GM21737 (cell line): ENCODE measurements at regions not wholly inside any gene's neighbourhood (a gene's known extent, or its start where the extent isn't known, plus 50 kb on each side); places are given as distances from the start of the nearest gene placed in this dataset.

Experiments used
- ATAC-seq: cut with Tn5 transposase; IDR thresholded peaks from one replicate; pipeline ENCODE4 v1.9.1; 2021; ENCODE audit warnings: mild to moderate bottlenecking, moderate library complexity; ENCODE audit not compliant: unreplicated experiment

DNA sequence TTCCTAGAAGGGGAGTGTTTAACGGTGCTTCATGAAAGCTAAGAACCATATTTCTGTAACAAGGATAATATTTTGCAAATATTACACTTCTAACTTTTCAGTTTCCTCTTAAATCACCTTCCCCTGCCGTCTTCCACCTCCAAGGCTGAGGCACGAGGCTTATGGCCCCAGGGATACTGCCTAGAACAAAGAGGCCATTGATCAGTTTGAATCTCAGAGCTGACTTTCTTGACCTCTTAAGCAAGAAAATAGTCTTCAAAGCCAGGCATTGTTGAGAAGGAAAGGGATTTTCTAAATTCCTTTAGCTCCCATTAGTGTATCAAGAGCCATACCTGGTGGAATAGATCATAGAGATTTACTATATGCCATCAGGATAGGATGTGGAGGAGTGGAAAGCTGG is 566.2 kb downstream of the BNC2 start:
- ATAC-seq, result no peak

DNA sequence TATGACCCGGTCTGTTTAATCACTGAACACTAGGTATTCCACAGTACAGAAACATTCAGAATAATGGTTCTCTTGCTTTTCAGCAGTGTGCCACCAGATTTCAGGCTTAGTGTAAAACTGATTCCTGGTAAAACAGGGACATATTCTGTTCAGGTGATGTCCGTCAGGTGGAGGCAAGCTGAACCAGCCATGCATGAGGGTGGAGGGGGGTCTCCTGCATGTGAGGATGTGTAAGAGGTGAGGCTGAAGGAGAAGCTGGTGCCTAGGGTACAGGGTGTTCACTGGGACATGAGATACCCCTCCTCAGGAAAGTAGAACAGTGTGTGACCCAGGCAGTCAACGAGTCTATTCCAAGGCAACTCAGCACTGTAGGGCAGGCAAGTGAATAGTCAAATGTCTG is 563.9 kb downstream of the BNC2 start:
- ATAC-seq, result no peak

DNA sequence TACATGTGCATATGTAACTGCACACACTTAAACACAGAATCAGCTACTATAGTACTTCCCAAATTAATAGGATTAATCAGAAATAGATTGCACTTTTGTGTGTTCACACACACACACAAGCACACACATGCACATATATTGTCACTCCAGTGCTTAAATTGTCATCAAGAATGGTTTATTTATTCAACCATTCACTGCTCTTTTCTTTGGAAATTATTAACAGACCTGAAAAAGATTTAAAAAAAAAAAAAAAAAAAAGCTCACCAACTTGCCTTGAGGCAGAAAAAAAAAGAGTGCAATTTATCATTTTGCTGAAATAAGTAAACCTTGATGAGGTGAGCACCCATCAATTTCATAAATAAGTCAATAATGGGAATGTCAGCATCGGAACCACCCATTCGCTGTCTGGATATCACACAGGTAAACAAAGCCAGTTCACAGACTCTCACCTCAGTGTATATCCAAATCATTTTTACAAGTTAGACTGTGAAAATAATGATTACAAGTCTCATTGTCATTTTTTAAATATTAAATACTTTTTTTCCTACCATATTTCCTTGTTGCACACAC is 562.8 kb downstream of the BNC2 start:
- ATAC-seq, result no peak

DNA sequence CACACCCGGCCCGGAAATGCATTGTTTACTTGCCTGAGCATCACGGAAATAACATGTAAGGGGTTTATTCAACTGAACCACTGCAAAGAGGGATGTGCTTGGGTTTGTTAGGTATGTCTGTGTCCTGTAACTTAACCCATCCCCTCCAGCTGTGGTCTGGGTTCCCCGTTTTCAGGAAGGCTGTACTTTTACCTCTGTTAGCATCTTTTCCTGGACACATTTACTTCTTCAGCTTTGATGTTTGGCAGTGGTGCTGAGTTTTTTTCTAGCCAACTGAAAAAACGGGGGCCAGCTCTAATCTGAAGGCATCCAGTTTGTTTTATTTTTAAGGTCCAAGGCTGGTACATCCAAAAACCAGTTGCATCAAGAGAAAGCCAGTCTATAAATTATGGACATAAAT is 561.8 kb downstream of the BNC2 start:
- no peak for ATAC-seq

DNA sequence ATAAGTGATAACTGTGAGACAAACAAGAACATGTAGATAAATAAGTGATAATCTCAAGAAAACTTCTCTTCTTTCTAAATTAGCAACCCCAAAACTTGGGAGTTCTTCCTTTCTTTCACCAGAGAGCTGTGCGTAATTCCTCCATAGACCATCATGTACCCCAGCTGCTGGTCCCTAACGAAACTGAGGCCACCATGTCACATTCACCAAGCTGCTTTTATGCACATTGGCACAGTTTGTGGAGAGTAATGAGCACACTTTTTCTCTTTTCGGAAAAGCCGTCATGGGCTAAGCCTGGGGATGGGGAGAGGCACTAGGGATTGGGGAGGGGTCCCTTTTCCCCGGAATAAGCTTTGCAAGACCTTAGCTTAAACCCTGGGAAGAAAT is 561.4 kb downstream of the BNC2 start:
- ATAC-seq, result no peak

DNA sequence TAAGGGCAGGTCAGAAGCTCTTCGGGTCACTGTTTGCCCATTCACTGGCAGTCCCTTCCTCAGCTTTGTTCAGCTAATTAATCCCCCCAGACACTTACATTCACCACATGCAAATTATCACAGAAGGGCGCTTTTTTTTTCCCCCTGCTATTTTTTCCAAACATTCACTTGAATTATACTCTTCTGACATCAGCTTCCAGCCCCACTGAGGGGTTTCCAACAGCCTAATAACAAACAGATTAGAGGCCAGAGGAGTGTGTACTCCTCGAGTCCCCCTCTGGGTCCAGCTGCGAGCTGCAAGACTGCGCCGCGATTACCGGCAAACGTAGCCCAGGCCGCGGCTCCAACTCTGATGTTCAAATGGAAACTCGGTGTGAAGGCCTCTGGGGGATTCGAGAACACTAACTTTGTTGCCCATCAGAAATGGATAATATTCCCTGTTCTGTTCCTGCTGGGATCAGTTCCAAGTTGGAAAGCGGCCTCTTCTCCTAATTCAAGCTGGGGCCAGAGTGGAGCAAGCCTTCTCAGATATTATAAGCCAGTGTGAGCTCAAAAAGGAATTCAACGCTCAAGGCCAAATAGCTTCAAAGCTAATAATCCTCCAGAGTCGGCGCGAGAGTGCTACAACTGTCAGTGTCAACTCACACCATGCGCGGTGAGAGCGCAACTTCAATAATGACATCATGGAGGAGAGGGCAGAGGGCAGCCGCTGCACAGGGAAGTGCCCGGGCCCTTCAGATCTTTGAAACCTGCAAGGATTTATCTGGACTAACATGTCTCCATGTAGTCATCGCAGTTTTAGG is 560.8 kb downstream of the BNC2 start:
- no peak for ATAC-seq

DNA sequence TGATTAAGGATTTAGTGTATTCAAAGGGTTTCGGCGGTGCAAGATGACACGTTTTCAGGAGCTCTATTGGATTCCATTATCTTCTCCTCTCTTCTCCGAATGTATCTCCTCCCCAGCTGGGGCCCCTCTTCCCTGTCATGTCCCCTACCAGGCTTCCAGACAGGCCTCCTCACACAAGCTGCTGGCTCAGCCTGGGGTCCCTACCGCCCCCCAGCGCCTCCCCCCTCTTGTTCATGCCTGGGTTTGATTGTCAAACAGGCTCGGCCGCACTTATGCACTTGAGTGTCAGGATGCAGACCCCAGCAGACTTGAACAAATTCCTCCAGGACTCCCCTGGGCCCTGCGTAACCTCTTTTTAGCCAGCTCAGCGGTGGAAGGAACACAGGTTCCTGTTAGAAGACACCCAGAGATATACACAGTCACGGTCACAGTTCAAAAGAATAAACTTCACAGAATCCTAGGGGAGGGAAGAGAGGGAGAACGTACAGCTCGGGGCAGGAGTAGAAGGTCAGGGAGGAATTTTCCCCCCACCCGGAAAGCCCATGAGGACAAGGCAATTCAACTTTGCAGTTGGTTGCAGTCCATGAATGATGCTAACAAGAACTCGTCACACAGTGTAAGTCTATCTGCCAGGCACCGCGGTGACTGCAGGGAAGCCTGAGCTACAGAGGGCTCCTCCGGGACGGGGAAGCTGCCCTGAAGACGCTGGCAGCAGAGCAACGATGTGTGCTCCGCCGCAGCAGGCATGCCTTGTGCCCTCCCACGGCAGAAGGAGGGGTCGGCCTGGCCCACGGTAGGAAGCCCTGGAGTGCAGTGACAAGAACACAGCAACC is 560.0 kb downstream of the BNC2 start:
- no peak for ATAC-seq

DNA sequence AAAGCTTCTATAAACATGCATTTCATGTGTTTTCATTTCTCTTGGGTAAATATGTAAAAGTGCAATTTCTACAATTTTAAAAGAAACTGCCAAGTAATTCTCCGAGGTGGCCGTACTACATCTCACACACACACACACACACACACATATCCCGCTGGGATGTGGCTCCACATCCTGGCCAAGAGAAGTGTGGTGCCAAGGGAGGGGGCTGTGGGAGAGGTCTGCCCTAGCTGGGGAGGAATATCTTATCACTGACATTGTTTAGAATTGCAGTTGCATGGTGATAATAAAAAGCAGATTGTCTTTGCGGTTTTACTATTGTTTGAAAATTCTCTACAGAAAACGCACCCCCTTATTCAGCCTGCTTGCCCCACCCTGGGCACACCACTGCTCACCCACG is 558.4 kb downstream of the BNC2 start:
- ATAC-seq, result no peak

DNA sequence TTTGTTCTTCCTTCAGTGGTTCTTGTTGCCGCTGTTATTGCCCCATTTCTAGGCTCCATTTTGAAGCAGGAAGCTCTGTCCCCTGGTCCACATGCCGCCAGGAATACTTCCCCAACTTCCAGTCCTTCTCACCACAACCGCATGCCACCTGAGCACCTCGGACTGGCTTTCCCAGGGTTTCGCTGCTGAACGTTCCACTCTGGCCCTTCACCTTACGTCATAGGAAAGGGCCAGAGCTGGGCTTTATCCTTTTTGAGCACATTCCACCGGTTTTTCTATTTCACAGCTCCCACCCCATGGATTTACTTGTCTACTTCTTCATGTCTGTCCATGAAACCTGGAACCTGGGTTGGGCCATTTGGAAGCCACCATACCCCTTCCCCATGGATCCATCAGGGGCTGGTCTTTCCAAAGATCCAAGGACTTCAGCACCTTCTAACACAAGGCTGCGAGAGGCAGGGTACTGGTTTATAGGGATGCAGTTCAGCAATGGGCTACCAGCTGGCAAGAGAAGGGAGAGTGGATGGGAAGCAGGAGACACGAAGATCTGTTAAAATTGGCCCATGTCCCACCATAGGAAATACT is 557.4 kb downstream of the BNC2 start:
- no peak for ATAC-seq

DNA sequence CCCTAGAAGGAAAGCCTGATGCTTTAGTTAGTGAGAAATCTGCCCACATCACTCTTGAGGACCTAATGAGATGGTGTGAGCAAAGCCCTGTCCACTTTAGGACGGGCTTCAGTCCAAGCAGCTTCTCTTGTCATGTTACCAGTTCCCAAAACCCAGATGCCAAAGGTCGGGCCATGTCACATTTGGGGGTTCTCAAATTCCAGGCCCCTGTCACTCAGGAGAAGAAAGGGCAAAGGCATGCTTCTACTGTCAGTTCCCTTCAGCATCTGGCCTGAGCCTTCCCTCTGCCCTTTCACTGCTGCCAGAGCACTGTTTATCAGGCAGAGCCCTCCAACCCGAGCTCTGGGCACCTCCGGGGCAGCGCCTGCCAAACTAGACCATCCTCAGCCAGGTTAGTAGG is 556.0 kb downstream of the BNC2 start:
- no peak for ATAC-seq

DNA sequence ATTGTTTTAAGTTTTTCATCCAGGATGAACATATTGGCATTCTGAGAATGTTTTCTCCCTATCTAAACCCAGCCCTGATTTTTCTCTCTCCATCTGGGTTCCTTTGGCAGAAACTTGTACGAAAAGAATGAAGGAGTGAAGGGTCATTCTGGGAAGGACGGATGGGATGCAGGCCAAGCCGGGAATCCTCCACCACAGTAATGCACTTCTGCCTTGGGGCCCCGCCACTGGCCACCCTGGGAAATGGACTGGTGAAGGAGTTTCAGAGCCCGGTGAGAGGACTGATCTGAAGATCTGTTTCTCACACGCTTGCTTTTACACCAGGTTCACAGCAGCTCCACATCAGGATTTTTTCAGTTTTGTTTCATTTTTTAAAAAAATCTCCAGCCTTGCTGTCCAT is 554.8 kb downstream of the BNC2 start:
- no peak for ATAC-seq

DNA sequence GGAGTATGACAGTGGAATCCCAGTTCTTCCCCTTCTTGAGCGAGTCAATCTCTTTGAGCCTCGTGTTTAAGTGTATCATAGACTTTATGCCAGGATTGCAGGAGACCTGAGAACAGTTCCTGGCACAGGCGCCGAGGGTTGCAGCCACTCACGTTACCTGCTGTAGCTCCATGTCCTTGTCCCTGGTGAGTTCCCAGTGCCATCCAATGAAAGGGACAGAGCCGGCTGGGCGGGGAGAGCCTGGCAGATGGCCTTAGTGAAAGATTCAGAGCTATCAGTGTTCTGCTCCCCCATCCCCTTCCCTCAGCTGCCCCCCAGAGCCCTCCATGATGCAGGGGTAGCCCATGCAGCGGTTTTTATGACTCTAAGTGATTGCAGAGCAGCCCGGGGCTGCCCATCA is 554.0 kb downstream of the BNC2 start:
- no peak for ATAC-seq

DNA sequence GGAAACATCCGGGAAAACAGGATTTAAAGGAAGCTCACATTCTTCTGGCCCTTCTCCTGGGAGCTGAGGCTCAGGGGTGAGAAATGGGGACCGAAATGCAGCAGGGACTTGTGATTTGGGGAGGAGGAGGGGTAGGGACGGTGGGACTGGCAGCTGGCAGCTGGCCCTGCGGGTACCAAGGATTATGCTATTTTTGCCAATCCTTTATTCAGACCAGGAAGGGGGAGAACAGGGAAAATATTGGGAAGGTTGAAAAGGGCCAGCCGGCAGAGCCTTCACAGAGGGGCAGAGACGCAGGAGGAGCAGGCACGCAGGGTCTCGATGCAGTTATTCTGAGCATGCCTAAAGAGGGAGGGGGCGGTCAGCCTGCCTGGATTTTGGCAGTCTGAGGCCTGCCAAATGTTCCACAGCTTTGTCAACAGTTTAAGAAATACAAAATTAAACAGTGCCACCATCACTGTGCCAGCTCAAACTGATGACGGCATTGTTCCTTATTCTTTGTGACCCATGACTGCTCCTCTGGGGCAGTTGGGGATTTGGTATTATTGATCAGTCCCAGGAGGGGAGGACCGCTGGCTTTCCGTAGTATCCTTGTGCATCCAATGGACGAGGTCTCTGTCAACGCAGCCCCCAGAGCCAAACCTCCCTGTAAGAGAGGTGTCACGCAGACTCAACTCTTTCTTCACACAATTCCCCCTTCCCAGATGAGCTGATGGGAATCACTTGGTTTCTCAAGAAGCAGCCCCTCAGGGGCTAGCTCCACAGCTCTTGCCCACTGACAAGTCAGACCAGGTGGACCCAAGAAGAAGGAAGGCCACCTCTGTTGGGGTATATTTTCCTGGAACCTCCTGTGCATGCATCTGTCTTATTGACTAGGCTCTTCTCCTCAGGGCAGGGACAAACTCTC is 553.3 kb downstream of the BNC2 start:
- ATAC-seq, result no peak

DNA sequence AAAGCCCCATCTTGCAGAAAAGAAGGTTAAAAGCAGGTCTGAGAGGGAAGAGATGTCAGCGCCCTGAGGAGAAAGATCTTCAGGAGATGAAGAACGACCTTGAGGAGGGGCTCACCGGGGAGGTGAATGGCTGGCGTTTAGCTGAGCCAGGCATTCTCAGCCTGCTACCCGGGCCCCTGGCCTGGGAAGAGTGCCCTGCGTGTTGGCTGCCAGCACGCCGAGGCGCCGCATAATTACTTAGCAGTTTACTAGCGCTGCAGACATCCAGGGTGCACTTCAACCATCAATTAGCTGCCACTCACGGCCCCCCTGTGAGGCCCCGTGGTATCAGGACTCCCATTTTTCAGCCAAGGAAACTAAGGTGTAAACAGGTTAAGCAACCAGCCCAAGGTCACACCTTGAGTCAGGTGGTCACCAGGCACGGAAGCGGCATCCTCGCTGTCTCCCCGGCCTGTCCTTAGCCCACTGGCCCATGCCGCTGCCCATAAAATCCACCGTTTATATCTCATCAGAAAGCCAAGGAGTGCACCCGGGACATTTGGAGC is 551.9 kb downstream of the BNC2 start:
- no peak for ATAC-seq

DNA sequence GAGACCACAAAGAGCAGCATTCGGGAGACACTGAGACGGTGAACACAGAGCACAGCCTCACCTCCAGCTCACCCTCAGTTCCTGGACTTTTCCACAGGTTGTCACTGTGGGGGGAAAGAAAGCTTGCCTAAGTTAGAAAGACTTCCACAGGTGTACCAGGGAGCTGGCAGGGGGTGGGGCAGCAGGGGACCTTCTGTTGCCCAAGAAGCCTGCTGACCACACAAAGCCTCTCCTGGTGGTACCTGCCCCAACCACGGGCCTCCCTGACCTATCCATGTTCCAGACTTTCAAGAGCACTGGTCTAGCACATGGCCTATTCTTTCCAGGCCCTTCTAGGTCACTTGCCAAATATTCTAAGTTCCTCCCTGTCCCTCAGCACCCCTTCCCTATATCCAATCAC is 550.8 kb downstream of the BNC2 start:
- no peak for ATAC-seq

DNA sequence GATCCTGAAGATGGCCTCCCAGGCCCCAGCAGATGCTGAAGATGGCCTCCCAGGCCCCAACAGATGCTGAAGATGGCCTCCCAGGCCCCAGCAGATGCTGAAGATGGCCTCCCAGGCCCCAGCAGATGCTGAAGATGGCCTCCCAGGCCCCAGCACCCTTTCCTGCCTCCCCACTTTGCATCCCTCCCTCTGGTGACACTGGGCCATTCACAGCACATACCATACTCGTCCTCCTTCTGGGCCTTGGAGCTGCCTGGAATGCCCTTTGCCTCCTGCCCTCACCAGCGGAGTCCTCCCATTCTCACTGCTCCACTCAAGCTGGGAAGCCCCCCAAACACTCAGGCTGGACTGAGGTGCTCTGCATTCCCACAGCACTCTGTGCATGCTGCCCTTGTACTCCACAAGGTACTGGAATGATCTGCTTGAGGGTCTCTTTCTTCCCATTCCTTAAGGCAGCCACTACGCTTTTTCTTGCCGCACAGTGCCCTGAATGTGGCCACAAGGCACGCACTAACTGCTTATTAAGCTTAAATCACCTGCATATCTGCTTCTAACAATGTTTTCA is 550.0 kb downstream of the BNC2 start:
- ATAC-seq, result no peak

DNA sequence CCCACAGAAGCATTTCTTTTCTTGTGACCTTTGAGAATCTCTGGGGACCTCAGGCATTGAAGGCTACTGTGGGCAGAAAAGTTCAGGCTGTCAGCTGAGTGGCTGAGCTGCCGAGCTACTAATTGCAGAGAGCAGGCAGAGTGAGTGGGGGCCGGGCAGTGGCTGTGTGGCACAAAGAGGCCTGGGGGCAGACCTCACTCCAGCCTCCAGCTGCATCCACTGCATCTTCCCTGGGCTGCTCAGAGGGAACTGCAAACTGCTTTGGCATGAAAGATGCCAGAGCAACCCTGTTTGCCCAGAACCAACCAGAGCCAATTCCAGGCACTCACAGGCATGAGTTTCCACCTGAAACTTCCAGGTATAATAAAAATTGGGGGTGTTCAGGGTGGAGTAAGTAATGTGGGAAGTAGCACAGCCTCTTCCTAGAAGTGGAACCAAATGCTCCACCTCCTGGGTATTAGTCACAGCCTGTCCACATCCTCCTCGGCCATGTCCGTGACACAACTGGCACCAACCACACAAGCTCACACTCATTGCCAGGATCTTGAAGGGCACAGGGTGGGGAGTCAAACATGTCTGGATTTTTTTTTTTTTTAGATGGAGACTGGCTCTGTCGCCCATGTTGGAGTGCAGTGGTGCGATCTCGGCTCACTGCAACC is 548.9 kb downstream of the BNC2 start:
- no peak for ATAC-seq

DNA sequence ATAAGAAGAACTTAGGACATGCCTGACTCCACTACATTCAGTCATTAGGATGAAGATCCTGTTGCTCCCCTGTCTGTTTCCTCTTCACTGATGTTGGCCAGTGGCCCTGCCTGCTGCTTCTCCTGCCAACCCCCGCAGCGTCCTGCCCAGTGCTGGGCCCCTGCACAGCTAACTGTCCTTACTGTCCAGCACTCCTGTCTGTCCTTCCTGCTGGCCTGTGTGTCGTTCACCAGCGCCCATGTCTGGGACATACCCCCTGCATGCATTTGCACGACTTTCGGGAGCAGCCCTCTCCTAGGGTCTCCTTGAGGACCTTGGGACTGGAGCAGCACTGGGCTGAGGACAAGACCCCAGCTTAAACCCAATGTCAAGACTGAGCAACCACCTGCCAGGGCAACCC is 547.6 kb downstream of the BNC2 start:
- ATAC-seq, result no peak

DNA sequence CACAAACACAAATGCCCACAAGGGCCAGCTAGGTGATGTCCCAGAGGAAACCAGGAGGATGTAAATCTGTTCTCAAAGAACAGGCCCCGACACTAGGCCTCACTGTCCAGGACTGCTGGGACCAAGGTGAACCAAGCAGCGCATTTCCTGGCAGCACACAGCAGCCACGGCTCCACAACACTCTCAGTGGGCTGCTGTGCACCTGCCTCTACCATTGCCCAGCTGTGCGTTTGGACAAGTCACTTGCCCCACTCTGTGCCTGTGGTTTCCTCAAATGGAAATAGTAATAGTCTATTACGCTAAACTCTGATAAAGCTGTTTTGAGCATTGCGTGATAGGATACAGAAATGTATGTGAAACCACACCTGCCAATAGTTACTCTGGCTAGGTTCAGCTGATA is 544.5 kb downstream of the BNC2 start:
- no peak for ATAC-seq

DNA sequence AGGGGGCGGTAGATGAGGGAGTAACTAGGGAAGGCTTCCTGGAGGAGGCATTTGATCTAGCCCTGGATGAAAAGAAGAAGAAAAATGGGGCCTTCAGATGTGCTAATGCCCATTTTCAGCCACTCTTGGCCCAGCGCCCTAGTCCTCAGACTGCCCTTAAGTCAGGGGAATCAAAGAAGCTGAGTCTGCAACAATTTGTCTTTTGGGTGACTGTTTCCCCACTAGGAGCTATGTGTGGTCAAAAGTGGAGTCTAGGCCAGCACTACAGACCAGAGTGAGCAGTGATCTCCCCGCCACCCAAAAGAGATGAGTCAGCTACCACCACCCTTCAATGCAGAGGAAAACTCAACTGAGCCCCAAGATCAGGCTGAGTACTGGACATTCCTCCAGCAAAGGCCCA is 542.1 kb downstream of the BNC2 start:
- no peak for ATAC-seq
